Mesothelial cell of epicardium (in vitro differentiated cells): ENCODE measurements at regions not wholly inside any gene's neighbourhood (a gene's known extent, or its start where the extent isn't known, plus 50 kb on each side); places are given as distances from the start of the nearest gene placed in this dataset.
"Not testable (repeated sequence)": the region's sequence is repeated elsewhere in the genome, so short reads cannot be mapped to it uniquely, and the experiment has no call there.

ENCODE experiments used
- DNase-seq, 2 experiments: peaks; one replicate each; pipeline ENCODE4 v3.0.0; 2021; ENCODE audit warnings: low spot score in 2 of 2; ENCODE audit not compliant: unreplicated experiment in 2 of 2
- H3K27ac Mint-ChIP-seq: 2 replicates; pipeline ENCODE4 v1.8.0; 2021; ENCODE audit warnings: mixed read lengths
- H3K27me3 Mint-ChIP-seq: 2 replicates; pipeline ENCODE4 v1.8.0; 2021; ENCODE audit warnings: low read depth, mixed read lengths
- H3K36me3 Mint-ChIP-seq: 2 replicates; pipeline ENCODE4 v1.8.0; 2021; ENCODE audit warnings: mixed read lengths
- H3K4me1 Mint-ChIP-seq: 2 replicates; pipeline ENCODE4 v1.8.0; 2021; ENCODE audit warnings: mixed read lengths
- H3K4me3 Mint-ChIP-seq: 2 replicates; pipeline ENCODE4 v1.8.0; 2021; ENCODE audit warnings: mild to moderate bottlenecking, moderate library complexity, mixed read lengths
- H3K9me3 Mint-ChIP-seq: 2 replicates; pipeline ENCODE4 v1.8.0; 2021; ENCODE audit warnings: mixed read lengths
- CTCF ChIP-seq: fragments of 200-600 bp; sonication (generic); IDR thresholded peaks from one replicate; pipeline ENCODE4 v1.5.0; 2021; ENCODE audit warnings: antibody characterized with exemption; ENCODE audit not compliant: unreplicated experiment

DNA sequence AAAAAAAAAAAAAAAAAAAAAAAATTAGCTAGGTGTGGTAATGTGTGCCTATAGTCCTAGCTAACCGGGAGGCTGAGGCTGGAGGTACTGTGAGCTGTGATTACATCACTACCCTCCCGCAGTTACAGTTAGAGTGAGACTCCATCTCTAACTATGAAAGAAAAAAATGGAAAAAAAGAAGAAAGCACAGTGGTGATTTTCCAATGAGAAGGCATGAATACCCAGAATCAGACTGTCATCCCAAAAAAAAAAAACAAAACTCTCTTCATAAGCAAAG, 269.9 kb upstream of the MKLN1 start:
- H3K9me3 Mint-ChIP-seq = no peaks in the 10 kb centered on the region
- TF ChIP-seq CTCF = no peak
- no peak for DNase-seq
- no peak overlapping the region for H3K4me3 Mint-ChIP-seq
- peaks cover 2% of the 10 kb centered on the region for H3K36me3 Mint-ChIP-seq
- H3K27ac Mint-ChIP-seq = no peak overlapping the region
- no peaks in the 10 kb centered on the region for H3K4me1 Mint-ChIP-seq
- no peaks in the 10 kb centered on the region for H3K27me3 Mint-ChIP-seq

GRCh38 chr7:131058561-131059288, 269.0 kb upstream of the MKLN1 start:
- not testable (repeated sequence) for H3K4me1 Mint-ChIP-seq, H3K4me3 Mint-ChIP-seq, H3K36me3 Mint-ChIP-seq, DNase-seq, H3K27me3 Mint-ChIP-seq, H3K27ac Mint-ChIP-seq, H3K9me3 Mint-ChIP-seq

DNA sequence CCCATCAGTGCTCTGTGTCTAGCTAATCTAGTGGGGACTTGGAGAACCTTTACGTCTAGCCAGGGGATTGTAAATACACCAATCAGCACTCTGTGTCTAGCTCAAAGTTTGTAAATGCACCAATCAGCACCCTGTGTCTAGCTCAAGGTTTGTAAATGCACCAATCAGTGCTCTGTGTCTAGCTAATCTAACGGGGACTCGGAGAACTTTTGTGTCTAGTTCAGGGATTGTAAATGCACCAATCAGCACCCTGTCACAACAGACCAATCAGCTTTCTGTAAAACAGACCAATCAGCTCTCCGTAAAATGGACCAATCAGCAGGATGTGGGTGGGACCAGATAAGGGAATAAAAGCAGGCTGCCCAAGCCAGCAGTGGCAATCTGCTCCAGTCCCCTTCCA, 268.3 kb upstream of the MKLN1 start:
- H3K27ac Mint-ChIP-seq, H3K9me3 Mint-ChIP-seq, H3K36me3 Mint-ChIP-seq, DNase-seq, H3K27me3 Mint-ChIP-seq, H3K4me3 Mint-ChIP-seq, H3K4me1 Mint-ChIP-seq: not testable (repeated sequence)

DNA sequence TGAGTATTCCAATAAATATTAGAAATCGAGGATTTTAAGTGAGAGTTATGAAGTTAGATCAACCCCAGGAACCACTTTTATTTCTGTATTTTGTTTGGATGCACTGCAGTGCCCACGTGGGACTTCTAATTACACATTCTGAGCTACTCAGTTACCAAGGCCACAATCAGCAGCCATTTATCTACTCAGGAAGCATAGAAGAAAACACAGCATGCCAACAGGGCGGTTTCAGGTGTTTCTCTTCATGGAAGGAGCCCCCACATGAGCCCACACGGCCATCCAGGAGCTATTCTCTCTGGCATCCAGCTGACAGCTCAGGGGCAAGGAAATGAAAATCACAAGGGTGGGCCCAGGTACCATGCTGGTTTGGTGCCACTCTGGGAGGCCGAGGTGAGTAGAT, 266.5 kb upstream of the MKLN1 start:
- Mint-ChIP-seq H3K4me1 (no peaks in the 10 kb centered on the region), H3K36me3 (peaks cover 2% of the 10 kb centered on the region), H3K9me3 (no peaks in the 10 kb centered on the region), H3K27me3 (no peaks in the 10 kb centered on the region), H3K4me3 (no peak overlapping the region), H3K27ac (no peak overlapping the region)
- DNase-seq = no peak
- TF ChIP-seq CTCF = no peak

DNA sequence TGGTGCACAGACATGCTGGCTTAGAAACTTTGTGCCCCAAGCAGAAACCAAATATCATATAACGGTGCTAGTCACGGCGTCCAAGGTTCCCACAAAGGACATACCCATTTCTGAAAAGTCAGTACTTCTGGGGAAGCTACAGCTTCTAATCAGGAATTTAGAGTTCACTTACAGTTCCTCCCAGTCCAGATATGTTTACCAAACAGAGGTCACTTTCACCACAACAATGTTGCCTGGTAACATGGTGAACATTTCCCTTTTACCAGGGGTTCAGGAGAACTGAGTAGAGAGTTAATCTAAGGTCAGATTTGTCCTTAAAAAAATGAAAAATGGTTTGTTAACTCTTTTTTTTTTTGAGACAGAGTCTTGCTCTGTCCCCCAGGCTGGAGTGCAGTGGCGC, 265.9 kb upstream of the MKLN1 start:
- H3K9me3 Mint-ChIP-seq = no peaks in the 10 kb centered on the region
- TF ChIP-seq CTCF = no peak
- no peaks in the 10 kb centered on the region for H3K27me3 Mint-ChIP-seq
- no peak overlapping the region for H3K4me3 Mint-ChIP-seq
- DNase-seq = no peak
- peaks cover 2% of the 10 kb centered on the region for H3K36me3 Mint-ChIP-seq
- H3K27ac Mint-ChIP-seq = no peak overlapping the region
- H3K4me1 Mint-ChIP-seq = no peaks in the 10 kb centered on the region

- no peak overlapping the region for H3K4me3 Mint-ChIP-seq
- H3K4me1 Mint-ChIP-seq = peaks cover 4% of the 10 kb centered on the region
- H3K9me3 Mint-ChIP-seq = no peaks in the 10 kb centered on the region
- no peaks in the 10 kb centered on the region for H3K36me3 Mint-ChIP-seq
- no peak for DNase-seq
- TF ChIP-seq CTCF = no peak
- no peak overlapping the region for H3K27ac Mint-ChIP-seq
- no peaks in the 10 kb centered on the region for H3K27me3 Mint-ChIP-seq
Measured at GRCh38 chr7:131066635-131067034, 261.0 kb upstream of the MKLN1 start.

GRCh38 chr7:131067220-131067619, 260.5 kb upstream of the MKLN1 start:
- H3K27me3 Mint-ChIP-seq = no peaks in the 10 kb centered on the region
- H3K9me3 Mint-ChIP-seq = no peaks in the 10 kb centered on the region
- H3K4me3 Mint-ChIP-seq = no peak overlapping the region
- TF ChIP-seq CTCF = no peak
- H3K4me1 Mint-ChIP-seq = peaks cover 4% of the 10 kb centered on the region
- no peak overlapping the region for H3K27ac Mint-ChIP-seq
- DNase-seq = no peak
- H3K36me3 Mint-ChIP-seq = no peaks in the 10 kb centered on the region
